ENCODE measurements at regions not wholly inside any gene's neighbourhood (a gene's known extent, or its start where the extent isn't known, plus 50 kb on each side); places are given as distances from the start of the nearest gene placed in this dataset.
A peak's percentile ranks its signal among the peaks of the same experiment; 100 is the strongest.

DNA sequence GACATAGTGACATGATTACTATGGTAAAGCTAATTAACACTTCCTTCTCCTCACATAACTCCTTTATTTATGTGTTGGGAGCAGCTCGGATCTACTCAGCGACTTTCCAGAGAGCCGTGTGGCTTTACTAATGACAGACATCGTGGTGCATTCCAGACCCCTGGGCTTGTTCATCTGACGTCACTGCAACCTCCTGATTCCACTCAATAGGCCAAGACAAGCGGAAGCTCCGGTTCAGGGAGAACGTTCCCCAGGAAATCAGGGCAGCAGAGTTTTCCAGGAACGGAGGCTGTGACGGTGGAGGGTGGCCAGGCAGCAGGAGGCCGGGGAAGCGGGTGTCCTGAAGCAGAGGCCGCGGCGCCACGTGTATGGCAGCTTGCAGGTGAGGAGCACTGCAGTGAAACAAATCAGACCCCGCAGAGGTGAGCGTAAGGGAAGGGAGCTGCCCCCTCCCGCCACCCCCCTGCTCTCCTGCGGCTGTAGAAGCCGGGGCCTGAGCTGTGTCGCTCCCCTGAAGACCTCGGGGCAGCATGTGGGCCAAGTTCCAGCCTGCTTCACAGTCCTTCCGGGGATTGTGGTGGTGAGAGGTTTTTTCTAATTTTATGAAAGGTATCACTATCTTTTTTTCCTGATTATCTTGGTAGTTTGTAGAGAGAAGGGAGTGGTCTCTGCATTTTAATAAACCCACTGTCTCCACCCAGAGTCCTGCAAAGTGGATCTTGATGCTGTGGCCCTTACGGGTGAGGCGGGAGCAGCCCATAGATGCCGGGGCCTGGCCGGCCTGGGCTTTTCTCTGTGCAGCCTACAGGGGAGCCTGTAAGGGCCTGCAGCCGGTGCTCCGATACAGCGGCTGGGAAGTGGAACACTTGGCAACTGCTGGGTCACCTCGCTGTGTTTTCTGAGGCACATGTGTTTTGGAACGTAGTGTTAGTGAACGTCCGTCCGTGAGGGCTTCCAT lies 220.4 kb upstream of the IRX4 start:
- H3K4me1 ChIP-seq, result no peaks in the 10 kb centered on the region
- no peaks in the 10 kb centered on the region for H3K36me3 ChIP-seq
- TF ChIP-seq, protein P1, sequence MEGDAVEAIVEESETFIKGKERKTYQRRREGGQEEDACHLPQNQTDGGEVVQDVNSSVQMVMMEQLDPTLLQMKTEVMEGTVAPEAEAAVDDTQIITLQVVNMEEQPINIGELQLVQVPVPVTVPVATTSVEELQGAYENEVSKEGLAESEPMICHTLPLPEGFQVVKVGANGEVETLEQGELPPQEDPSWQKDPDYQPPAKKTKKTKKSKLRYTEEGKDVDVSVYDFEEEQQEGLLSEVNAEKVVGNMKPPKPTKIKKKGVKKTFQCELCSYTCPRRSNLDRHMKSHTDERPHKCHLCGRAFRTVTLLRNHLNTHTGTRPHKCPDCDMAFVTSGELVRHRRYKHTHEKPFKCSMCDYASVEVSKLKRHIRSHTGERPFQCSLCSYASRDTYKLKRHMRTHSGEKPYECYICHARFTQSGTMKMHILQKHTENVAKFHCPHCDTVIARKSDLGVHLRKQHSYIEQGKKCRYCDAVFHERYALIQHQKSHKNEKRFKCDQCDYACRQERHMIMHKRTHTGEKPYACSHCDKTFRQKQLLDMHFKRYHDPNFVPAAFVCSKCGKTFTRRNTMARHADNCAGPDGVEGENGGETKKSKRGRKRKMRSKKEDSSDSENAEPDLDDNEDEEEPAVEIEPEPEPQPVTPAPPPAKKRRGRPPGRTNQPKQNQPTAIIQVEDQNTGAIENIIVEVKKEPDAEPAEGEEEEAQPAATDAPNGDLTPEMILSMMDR (IDR thresholded peaks at IDR 0.05), result no peak
- no peak overlapping the region for H3K4me3 ChIP-seq
- no peak overlapping the region for H3K27ac ChIP-seq
- DNase-seq, result no peak
- peaks cover 0 to 6% (median 0%) of the 10 kb centered on the region in 3 donors for H3K9me3 ChIP-seq
- intact Hi-C loops (cut with DNase I; ENCODE audit: low total_unique reads), result no loop called here
- no peaks in the 10 kb centered on the region for H3K27me3 ChIP-seq

DNA sequence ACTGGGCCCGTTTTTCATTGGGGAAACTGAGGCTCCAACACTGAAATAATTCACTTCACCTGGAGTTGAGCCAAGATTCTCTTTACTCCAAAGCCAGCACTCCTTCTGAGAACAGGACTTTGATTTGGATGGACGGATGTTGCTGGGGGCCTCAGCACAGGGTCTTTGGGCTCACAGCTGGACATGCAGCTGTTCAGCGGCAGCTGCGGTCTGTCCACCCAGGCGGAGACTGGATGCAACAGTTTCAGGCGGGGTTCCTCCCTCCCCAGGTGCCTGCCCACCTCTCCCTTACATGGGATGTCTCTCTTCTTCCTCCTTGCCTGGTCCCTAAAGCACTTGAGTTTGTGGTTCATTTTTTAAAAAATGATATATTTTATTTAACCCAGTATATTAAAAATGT lies 219.0 kb upstream of the IRX4 start:
- DNase-seq, result no peak
- intact Hi-C loops (cut with DNase I; ENCODE audit: low total_unique reads), result no loop called here
- H3K4me3 ChIP-seq, result no peak overlapping the region

DNA sequence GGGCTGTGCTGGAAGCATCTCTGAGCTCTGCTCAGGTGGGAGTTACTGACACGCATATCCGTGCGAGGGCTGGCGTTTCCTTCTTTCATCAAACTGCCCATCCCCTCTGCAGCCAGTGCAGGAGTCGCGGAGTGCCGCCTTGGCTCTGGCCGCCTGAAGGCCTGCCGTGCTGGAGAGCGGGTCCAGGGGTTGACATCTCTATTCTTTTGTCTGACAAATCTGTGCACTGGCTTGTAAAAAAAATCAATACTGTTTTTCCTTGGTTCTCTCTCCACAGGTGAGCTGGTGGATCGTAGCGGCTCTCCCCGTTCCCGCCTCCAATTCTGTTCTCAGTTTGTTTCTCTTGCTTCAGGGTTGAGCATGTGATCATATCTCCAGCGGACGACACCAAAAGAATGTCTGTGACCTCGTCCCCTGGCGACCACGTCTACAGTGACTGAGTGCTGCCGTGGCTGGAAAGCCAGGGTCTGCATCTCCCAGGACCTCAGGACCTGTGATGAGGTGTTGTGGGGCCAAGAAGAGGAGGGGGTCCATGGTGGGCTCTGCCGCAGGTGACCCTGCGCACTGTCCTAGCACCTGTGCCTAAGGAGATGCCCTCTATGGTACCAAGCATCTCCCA lies 214.3 kb upstream of the IRX4 start:
- no peaks in the 10 kb centered on the region for H3K27me3 ChIP-seq

More for the DNA sequence above, 219.0 kb upstream of the IRX4 start:
- H3K9me3 ChIP-seq, result peaks cover 0 to under 1% (median 0%) of the 10 kb centered on the region in 3 donors
- TF ChIP-seq, protein P1 (IDR thresholded peaks at IDR 0.05), result no peak
- H3K27ac ChIP-seq, result no peak overlapping the region
- H3K4me1 ChIP-seq, result no peaks in the 10 kb centered on the region
- H3K27me3 ChIP-seq, result no peaks in the 10 kb centered on the region
- no peaks in the 10 kb centered on the region for H3K36me3 ChIP-seq

DNA sequence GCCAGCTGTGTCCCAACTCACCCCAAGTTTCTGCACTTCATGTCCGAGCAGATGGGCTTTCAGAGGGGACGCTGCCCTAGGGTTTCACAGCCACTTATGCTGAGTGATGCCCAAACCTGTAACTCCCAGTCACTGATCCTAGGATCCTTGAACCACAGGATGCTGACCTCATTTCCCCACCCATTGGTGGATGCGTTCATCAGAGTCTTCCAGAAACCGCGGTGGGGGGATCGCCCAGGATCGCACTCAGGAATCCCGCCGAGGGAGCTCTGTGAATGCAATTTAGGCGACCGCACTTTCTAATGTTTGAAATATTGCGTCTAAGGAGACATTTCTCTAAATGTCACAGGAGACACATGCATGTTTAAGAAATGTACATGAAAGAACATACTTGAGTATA lies 212.3 kb upstream of the IRX4 start:
- H3K4me3 ChIP-seq, result no peak overlapping the region
- intact Hi-C loops (cut with DNase I; ENCODE audit: low total_unique reads), result no loop called here
- TF ChIP-seq, protein P1 (IDR thresholded peaks at IDR 0.05), result no peak

More for the DNA sequence above, 214.3 kb upstream of the IRX4 start:
- Histone ChIP-seq H3K36me3 (no peaks in the 10 kb centered on the region), H3K4me3 (no peak overlapping the region), H3K4me1 (no peaks in the 10 kb centered on the region), H3K9me3 (no peaks in the 10 kb centered on the region), H3K27ac (no peak overlapping the region)
- intact Hi-C loops (cut with DNase I; ENCODE audit: low total_unique reads), result no loop called here
- no peak for DNase-seq
- TF ChIP-seq, protein P1 (IDR thresholded peaks at IDR 0.05), result no peak

DNA sequence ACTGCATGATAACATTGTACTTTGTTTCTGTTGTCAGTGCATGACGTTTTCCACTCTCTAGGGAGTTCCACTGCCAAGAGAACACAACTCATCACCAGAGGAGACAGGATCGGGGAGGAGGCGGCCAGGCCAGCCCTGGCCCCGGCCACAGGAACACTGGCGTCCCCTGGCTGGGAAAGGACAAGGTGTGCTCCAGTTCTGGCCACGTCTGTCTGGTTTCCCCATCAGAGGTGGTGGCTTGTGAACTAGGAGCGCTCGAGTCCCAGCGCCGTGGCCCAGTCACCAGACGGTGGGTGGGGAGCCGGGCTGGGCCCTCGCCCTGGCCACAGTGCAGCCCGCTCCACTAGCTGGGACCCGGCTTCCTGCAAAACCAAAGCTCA lies 211.9 kb upstream of the IRX4 start:
- no peaks in the 10 kb centered on the region for H3K27me3 ChIP-seq
- peak in 1 of 2 donors; percentile 55 for DNase-seq
- no peaks in the 10 kb centered on the region for H3K4me1 ChIP-seq
- H3K4me3 ChIP-seq, result no peak overlapping the region
- H3K36me3 ChIP-seq, result no peaks in the 10 kb centered on the region
- intact Hi-C loops (cut with DNase I; ENCODE audit: low total_unique reads), result no loop called here
- TF ChIP-seq, protein P1 (IDR thresholded peaks at IDR 0.05), result no peak
- H3K27ac ChIP-seq, result peak overlapping the region; percentile 43 to 64
- no peaks in the 10 kb centered on the region for H3K9me3 ChIP-seq

More for the DNA sequence above, 212.3 kb upstream of the IRX4 start:
- Histone ChIP-seq H3K27me3 (no peaks in the 10 kb centered on the region), H3K9me3 (no peaks in the 10 kb centered on the region), H3K27ac (peak overlapping the region in 1 of 2 donors; percentile 64), H3K36me3 (no peaks in the 10 kb centered on the region), H3K4me1 (no peaks in the 10 kb centered on the region)
- no peak for DNase-seq

All from tibial artery (tissue), 4 donors.